PC-9 (cell line): ENCODE measurements at regions not wholly inside any gene's neighbourhood (a gene's known extent, or its start where the extent isn't known, plus 50 kb on each side); places are given as distances from the start of the nearest gene placed in this dataset.

Source experiments
- BruUV-seq: library from RNA; stranded (reverse); fragments of 400-500 nt; replicated peaks from 2 replicates; lab custom pipeline; 2021; lab: Mats Ljungman, UMichigan
- CTCF ChIA-PET: fragments of 300-600 bp; sonication (Branson Sonifier 250); formaldehyde crosslinking; loops from one replicate; lab custom pipeline; 2022; ENCODE audit warnings: antibody characterized with exemption; lab: Charles Lee
- POLR2A ChIA-PET: fragments of 300-600 bp; sonication (Branson Sonifier 250); formaldehyde crosslinking; loops from one replicate; lab custom pipeline; 2022; ENCODE audit warnings: antibody characterized with exemption; ENCODE audit not compliant: unreplicated experiment; lab: Charles Lee
- DNase-seq, 2 experiments: peaks; one replicate each; pipeline versions ENCODE4 v3.0.0 to v3.0.0-alpha.2; 2015 to 2022; ENCODE audit warnings: mixed read lengths in 1 of 2
- H2AFZ ChIP-seq: fragments of 200-600 bp; sonication (generic); 2 replicates; pipeline ENCODE4 v1.8.1; 2017; ENCODE audit warnings: antibody characterized with exemption
- H3F3A ChIP-seq: fragments of 200-600 bp; sonication (generic); 2 replicates; pipeline ENCODE4 v1.8.1; 2017; ENCODE audit warnings: antibody characterized with exemption, mild to moderate bottlenecking, low read depth; ENCODE audit not compliant: insufficient read depth
- H3K27ac ChIP-seq: fragments of 200-600 bp; sonication (generic); 2 replicates; pipeline ENCODE4 v1.6.1; 2016; ENCODE audit warnings: mixed run types
- H3K27me3 ChIP-seq: fragments of 200-600 bp; sonication (generic); 2 replicates; pipeline ENCODE4 v1.6.1; 2016; ENCODE audit warnings: low read depth, mixed run types; ENCODE audit not compliant: insufficient read depth
- H3K36me3 ChIP-seq: fragments of 200-600 bp; sonication (generic); 2 replicates; pipeline ENCODE4 v1.6.1; 2016; ENCODE audit warnings: low read depth, mixed run types
- H3K4me1 ChIP-seq: fragments of 200-600 bp; sonication (generic); replicated peaks from 2 replicates; pipeline ENCODE4 v1.6.1; 2016; ENCODE audit warnings: mixed run types; ENCODE audit not compliant: insufficient read depth
- H3K4me2 ChIP-seq: fragments of 200-600 bp; sonication (generic); 2 replicates; pipeline ENCODE4 v1.6.1; 2017; ENCODE audit warnings: mixed run types
- H3K4me3 ChIP-seq: fragments of 200-600 bp; sonication (generic); 2 replicates; pipeline ENCODE4 v1.6.1; 2016; ENCODE audit warnings: mixed run types
- H3K79me2 ChIP-seq: fragments of 200-600 bp; sonication (generic); 2 replicates; pipeline ENCODE4 v1.6.1; 2017; ENCODE audit warnings: low read depth, mixed run types
- H3K9me2 ChIP-seq: fragments of 200-600 bp; sonication (generic); 2 replicates; pipeline ENCODE4 v1.8.1; 2017; ENCODE audit warnings: mild to moderate bottlenecking; ENCODE audit not compliant: insufficient read depth
- H3K9me3 ChIP-seq: fragments of 200-600 bp; sonication (generic); 2 replicates; pipeline ENCODE4 v1.8.1; 2016; ENCODE audit warnings: low read depth; ENCODE audit not compliant: insufficient read depth
- H4K20me1 ChIP-seq: fragments of 200-600 bp; sonication (generic); 2 replicates; pipeline ENCODE4 v1.8.1; 2017; ENCODE audit not compliant: insufficient read depth
- EZH2 ChIP-seq: fragments of 200-600 bp; sonication (generic); IDR thresholded peaks from 2 replicates; pipeline ENCODE4 v1.8.0; 2017; ENCODE audit warnings: antibody characterized with exemption, low read depth
- intact Hi-C: fragments of 100-400 bp; cut with micrococcal nuclease; formaldehyde crosslinking; loops from one replicate; pipeline ENCODE4 v1.10.0; 2022; ENCODE audit not compliant: unreplicated experiment
- TF ChIP-seq, protein P1 (sequence below): fragments of 200-600 bp; sonication (generic); conservative IDR thresholded peaks from 2 replicates; pipeline ENCODE4 v1.6.1; 2017; ENCODE audit warnings: mixed run types, antibody characterized with exemption, mild to moderate bottlenecking, moderate library complexity

- ChIA-PET POLR2A (no interaction called here), CTCF (no interaction called here)
- Histone ChIP-seq H3K9me3 (no peaks in the 10 kb centered on the region), H2AFZ (no peak overlapping the region), H3F3A (no peaks in the 10 kb centered on the region), H3K79me2 (no peaks in the 10 kb centered on the region), H3K36me3 (no peaks in the 10 kb centered on the region), H3K4me1 (no peaks in the 10 kb centered on the region), H3K4me2 (no peak overlapping the region), H3K27ac (no peak overlapping the region), H3K4me3 (no peak overlapping the region), H3K27me3 (no peaks in the 10 kb centered on the region; the same call in 1 of the 2 replicates), H3K9me2 (no peaks in the 10 kb centered on the region), H4K20me1 (no peaks in the 10 kb centered on the region)
- intact Hi-C loops, result no loop called here
- no peak for DNase-seq
- no peak for TF ChIP-seq EZH2
- TF ChIP-seq, protein P1, sequence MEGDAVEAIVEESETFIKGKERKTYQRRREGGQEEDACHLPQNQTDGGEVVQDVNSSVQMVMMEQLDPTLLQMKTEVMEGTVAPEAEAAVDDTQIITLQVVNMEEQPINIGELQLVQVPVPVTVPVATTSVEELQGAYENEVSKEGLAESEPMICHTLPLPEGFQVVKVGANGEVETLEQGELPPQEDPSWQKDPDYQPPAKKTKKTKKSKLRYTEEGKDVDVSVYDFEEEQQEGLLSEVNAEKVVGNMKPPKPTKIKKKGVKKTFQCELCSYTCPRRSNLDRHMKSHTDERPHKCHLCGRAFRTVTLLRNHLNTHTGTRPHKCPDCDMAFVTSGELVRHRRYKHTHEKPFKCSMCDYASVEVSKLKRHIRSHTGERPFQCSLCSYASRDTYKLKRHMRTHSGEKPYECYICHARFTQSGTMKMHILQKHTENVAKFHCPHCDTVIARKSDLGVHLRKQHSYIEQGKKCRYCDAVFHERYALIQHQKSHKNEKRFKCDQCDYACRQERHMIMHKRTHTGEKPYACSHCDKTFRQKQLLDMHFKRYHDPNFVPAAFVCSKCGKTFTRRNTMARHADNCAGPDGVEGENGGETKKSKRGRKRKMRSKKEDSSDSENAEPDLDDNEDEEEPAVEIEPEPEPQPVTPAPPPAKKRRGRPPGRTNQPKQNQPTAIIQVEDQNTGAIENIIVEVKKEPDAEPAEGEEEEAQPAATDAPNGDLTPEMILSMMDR, result no peak
- no TSS peak for BruUV-seq
Measured at GRCh38 chr6:37758647-37759046, 60.9 kb upstream of the ZFAND3 start.

GRCh38 chr6:37758234-37758633, 60.6 kb upstream of the MDGA1 start:
- POLR2A ChIA-PET, result no interaction called here
- no peaks in the 10 kb centered on the region for H3K79me2 ChIP-seq
- DNase-seq, result no peak
- H3K27me3 ChIP-seq, result no peaks in the 10 kb centered on the region; the same call in 1 of the 2 replicates
- no peaks in the 10 kb centered on the region for H4K20me1 ChIP-seq
- H3K27ac ChIP-seq, result no peak overlapping the region
- CTCF ChIA-PET, result no interaction called here
- no peaks in the 10 kb centered on the region for H3K4me1 ChIP-seq
- H2AFZ ChIP-seq, result no peak overlapping the region
- no peak overlapping the region for H3K4me3 ChIP-seq
- no peaks in the 10 kb centered on the region for H3K36me3 ChIP-seq
- no peak overlapping the region for H3K4me2 ChIP-seq
- no peaks in the 10 kb centered on the region for H3F3A ChIP-seq
- no peaks in the 10 kb centered on the region for H3K9me2 ChIP-seq
- intact Hi-C loops, result no loop called here
- TF ChIP-seq, protein P1, result no peak
- TF ChIP-seq EZH2, result no peak
- no peaks in the 10 kb centered on the region for H3K9me3 ChIP-seq
- no TSS peak for BruUV-seq

GRCh38 chr6:37757381-37757780, 59.7 kb upstream of the MDGA1 start:
- no peaks in the 10 kb centered on the region for H3K9me2 ChIP-seq
- CTCF ChIA-PET, result no interaction called here

More at GRCh38 chr6:37757381-37757780, 59.7 kb upstream of the MDGA1 start:
- no peaks in the 10 kb centered on the region for H3K36me3 ChIP-seq
- H3K27me3 ChIP-seq, result no peaks in the 10 kb centered on the region; the same call in 1 of the 2 replicates
- POLR2A ChIA-PET, result no interaction called here
- no peak overlapping the region for H3K27ac ChIP-seq
- no TSS peak for BruUV-seq
- TF ChIP-seq, protein P1, result no peak
- TF ChIP-seq EZH2, result no peak
- intact Hi-C loops, result no loop called here
- H3K4me1 ChIP-seq, result no peaks in the 10 kb centered on the region
- H3K4me3 ChIP-seq, result no peak overlapping the region
- H3K4me2 ChIP-seq, result no peak overlapping the region
- H3K9me3 ChIP-seq, result no peaks in the 10 kb centered on the region
- DNase-seq, result no peak
- H4K20me1 ChIP-seq, result no peaks in the 10 kb centered on the region
- H2AFZ ChIP-seq, result no peak overlapping the region
- no peaks in the 10 kb centered on the region for H3K79me2 ChIP-seq
- H3F3A ChIP-seq, result no peaks in the 10 kb centered on the region
